ENCODE measurements at regions not wholly inside any gene's neighbourhood (a gene's known extent, or its start where the extent isn't known, plus 50 kb on each side); places are given as distances from the start of the nearest gene placed in this dataset.

- no peak for DNase-seq
Observed at GRCh38 chr21:25422610-25423608, 184.4 kb downstream of the MRPL39 start.

GRCh38 chr21:25421321-25422028 is 185.8 kb downstream of the MRPL39 start:
- peak; percentile 52 for DNase-seq

GRCh38 chr21:25420831-25421230 is 186.4 kb downstream of the MRPL39 start:
- no peak for DNase-seq

GRCh38 chr21:25416669-25417068 is 190.6 kb downstream of the MRPL39 start:
- no peak for DNase-seq

GRCh38 chr21:25412100-25412499 is 195.2 kb downstream of the MRPL39 start:
- DNase-seq: no peak

- no peak for DNase-seq
Observed at GRCh38 chr21:25409978-25410377, 197.3 kb downstream of the MRPL39 start.

- no peak for DNase-seq
Observed at GRCh38 chr21:25408666-25409065, 198.6 kb downstream of the MRPL39 start.

- DNase-seq: no peak
Observed at GRCh38 chr21:25406887-25407579, 200.2 kb downstream of the MRPL39 start.

GRCh38 chr21:25405984-25406383 is 201.3 kb downstream of the MRPL39 start:
- DNase-seq: no peak

GRCh38 chr21:25402134-25402961 is 204.9 kb downstream of the MRPL39 start:
- no peak for DNase-seq

- DNase-seq: no peak
Observed at GRCh38 chr21:25400427-25400826, 206.9 kb downstream of the MRPL39 start.

- no peak for DNase-seq
Observed at GRCh38 chr21:25398630-25399029, 208.7 kb downstream of the MRPL39 start.

GRCh38 chr21:25396135-25396711 is 211.1 kb downstream of the MRPL39 start:
- no peak for DNase-seq

GRCh38 chr21:25391777-25392176 is 215.5 kb downstream of the MRPL39 start:
- no peak for DNase-seq

GRCh38 chr21:25390701-25391100 is 216.6 kb downstream of the MRPL39 start:
- no peak for DNase-seq

- no peak for DNase-seq
Observed at GRCh38 chr21:25387665-25388064, 219.6 kb downstream of the MRPL39 start.

- peak; percentile 14 for DNase-seq
Observed at GRCh38 chr21:25385911-25386474, 221.3 kb downstream of the MRPL39 start.

- DNase-seq: no peak
Observed at GRCh38 chr21:25385341-25385740, 221.9 kb downstream of the MRPL39 start.

GRCh38 chr21:25384782-25385181 is 222.5 kb downstream of the MRPL39 start:
- DNase-seq: no peak

- DNase-seq: no peak
Observed at GRCh38 chr21:25383545-25383944, 223.7 kb downstream of the MRPL39 start.

GRCh38 chr21:25381936-25382452 is 225.3 kb downstream of the MRPL39 start:
- no peak for DNase-seq

Data from central memory CD4-positive, alpha-beta T cell (primary cell).